HFF-Myc (cell line): ENCODE measurements at regions not wholly inside any gene's neighbourhood (a gene's known extent, or its start where the extent isn't known, plus 50 kb on each side); places are given as distances from the start of the nearest gene placed in this dataset.

Experiments used
- DNase-seq: peaks from one replicate; pipeline ENCODE4 v3.0.0-alpha.2; 2011; ENCODE audit warnings: low read depth; ENCODE audit errors: extremely low read depth
- H3K4me3 ChIP-seq: replicated peaks from 2 replicates; pipeline ENCODE4 v1.5.1; 2011; ENCODE audit warnings: low read depth, mild to moderate bottlenecking, control low read depth, low read length
- TF ChIP-seq, protein P1 (sequence below): IDR thresholded peaks from 2 replicates; pipeline ENCODE4 v1.5.1; 2012; ENCODE audit warnings: mild to moderate bottlenecking, low read depth, low read length, control low read depth; ENCODE audit errors: missing control alignments

DNA sequence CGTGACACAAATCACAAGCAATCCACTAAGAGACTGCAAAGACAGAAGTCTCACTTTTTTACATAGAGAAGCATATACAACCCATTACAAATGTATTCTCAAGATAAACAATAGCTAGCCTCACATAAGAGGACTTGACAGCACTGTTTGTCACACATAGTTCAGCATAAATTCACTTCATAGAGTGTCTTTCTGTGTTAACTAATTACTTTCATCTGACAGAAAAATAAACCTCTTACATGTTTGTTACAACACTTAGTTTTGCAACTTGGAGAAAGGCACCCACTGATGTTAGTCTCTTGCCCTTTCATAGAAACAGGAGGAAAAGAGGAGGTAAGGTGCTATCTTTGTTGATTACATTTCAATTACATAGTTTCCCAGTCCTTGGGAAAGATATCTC lies 2221.9 kb upstream of the RAG2 start:
- no peak for DNase-seq
- H3K4me3 ChIP-seq: no peak overlapping the region
- TF ChIP-seq, protein P1, sequence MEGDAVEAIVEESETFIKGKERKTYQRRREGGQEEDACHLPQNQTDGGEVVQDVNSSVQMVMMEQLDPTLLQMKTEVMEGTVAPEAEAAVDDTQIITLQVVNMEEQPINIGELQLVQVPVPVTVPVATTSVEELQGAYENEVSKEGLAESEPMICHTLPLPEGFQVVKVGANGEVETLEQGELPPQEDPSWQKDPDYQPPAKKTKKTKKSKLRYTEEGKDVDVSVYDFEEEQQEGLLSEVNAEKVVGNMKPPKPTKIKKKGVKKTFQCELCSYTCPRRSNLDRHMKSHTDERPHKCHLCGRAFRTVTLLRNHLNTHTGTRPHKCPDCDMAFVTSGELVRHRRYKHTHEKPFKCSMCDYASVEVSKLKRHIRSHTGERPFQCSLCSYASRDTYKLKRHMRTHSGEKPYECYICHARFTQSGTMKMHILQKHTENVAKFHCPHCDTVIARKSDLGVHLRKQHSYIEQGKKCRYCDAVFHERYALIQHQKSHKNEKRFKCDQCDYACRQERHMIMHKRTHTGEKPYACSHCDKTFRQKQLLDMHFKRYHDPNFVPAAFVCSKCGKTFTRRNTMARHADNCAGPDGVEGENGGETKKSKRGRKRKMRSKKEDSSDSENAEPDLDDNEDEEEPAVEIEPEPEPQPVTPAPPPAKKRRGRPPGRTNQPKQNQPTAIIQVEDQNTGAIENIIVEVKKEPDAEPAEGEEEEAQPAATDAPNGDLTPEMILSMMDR: no peak

DNA sequence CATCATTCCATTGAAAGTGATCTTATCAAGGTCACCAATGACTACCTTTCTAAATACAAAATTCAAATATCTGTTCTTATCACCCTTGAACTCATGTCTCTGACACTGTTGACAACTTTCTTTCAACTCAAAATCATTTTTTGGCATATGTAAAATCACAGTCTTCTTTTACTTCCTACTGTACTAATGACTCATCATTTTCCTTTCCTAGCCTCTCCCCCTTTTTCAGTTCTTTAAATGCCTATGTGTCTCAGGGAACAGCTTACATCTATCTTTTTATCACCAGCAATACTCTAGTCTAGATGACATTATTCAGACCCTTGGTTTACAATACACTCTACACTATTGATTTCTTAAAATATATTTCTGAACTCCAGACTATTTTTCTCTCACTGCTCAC lies 2220.7 kb upstream of the RAG2 start:
- H3K4me3 ChIP-seq: no peak overlapping the region
- DNase-seq: no peak
- TF ChIP-seq, protein P1: no peak

DNA sequence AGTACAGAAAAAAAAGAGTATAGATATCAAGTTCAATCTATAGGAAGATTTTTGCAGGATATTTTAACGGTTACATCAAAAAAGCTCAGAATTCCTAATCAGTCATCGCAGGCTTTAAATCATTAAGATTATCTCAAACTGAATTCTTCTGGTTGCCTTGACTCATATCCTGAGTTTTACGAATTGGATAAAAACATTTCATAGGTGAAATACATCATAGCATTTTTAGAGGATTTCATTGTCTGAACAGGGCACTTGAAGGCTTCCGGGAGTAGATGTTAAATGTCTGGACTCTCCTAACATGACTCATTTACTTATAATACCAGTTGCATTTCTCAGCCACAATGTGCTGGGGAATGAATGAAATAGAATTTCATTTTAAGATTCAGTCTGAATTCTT lies 2216.6 kb upstream of the RAG2 start:
- no peak for DNase-seq
- TF ChIP-seq, protein P1: no peak
- H3K4me3 ChIP-seq: no peak overlapping the region

DNA sequence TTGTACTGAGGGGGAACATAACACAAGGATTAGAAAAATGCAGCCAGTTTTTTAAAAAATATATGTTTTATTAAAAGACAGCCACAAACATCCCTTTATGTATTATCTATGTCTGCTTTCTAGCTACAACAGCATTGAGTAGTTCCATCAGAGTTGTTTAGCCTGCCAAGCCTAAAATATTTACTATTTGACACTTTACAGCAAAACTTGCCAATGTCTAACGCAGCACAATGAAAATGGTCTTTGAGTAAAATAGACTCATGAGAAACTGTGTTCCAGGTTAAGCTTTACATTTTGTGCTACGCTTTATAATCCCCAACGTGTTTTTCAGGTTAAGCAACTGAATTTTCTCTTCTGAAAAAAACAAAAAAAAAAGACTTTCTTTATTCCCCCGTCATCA lies 2211.5 kb upstream of the RAG2 start:
- no peak overlapping the region for H3K4me3 ChIP-seq
- TF ChIP-seq, protein P1: no peak
- no peak for DNase-seq

DNA sequence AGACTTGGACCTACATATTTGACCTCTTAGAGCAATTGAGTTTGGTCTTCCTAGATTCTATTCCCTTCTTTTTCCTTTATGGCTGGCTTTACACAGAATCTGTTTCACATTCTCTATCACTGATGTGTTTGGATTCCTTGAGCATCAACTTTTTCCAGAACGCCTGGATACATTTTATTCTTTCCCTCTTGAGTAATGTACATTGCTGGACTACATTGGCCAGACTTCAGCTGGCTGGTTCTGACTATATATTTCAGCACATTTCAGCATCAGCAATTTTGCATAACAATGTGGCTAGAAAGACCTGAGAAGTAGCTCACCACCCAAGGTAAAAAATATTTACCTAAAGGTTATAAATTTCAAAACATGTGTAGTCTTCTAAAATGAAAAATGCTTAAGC lies 2198.2 kb upstream of the RAG2 start:
- no peak overlapping the region for H3K4me3 ChIP-seq
- TF ChIP-seq, protein P1: no peak
- DNase-seq: no peak

DNA sequence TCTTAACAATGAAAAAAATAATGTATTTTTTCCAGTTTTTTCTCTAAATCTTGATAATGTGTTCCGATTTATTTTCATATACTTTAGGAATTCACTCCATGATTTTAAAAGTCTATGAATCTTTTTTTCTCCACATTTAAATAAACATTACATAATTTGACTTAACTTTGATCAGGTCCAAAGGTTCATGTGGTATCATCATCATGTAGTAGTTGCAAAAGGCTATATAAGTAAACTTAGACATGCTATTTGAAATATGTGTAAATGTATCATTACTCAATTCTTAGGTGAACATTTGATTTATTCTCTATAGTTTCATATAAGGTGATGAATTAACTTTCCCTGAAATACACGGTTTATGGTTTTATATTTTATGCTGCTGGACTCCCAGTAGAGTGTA lies 2197.0 kb upstream of the RAG2 start:
- H3K4me3 ChIP-seq: no peak overlapping the region
- TF ChIP-seq, protein P1: no peak
- DNase-seq: no peak

DNA sequence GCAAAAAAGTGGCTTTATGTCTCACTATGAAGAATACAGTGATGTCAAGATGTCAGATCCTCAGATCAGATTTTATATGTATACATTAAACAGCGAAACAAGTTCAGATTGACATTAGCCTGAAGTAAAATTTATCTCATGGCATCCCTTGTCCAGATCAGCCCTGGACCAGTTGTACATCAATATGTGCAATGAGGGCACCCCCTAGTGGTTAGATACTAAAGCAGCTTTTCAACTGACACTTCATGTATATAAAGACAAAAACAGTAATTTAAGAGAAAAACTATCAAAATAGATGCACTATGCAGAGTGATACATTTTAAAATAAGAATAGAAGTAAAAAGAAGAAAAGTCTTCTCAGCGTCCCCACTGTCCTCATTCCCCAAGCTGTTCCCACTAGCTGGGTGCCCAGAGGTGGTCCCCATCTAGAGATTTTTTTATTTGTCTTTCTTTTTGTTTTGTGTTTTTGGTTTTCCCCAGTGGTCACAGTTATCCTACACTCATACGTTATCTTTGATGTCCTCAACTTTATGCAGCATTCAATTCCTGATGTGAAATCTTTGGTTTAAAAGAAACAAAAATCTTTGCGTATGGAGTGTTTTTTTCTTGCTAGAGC lies 2193.4 kb upstream of the RAG2 start:
- H3K4me3 ChIP-seq: no peak overlapping the region
- TF ChIP-seq, protein P1: peak; percentile 62
- DNase-seq: peak; percentile 17
